HG02763 (cell line): ENCODE measurements at regions not wholly inside any gene's neighbourhood (a gene's known extent, or its start where the extent isn't known, plus 50 kb on each side); places are given as distances from the start of the nearest gene placed in this dataset.

Experiments used
- ATAC-seq: cut with Tn5 transposase; IDR thresholded peaks from one replicate; pipeline ENCODE4 v1.9.1; 2021; ENCODE audit warnings: mild to moderate bottlenecking, moderate library complexity; ENCODE audit not compliant: unreplicated experiment

GRCh38 chr5:74576941-74577456 is 63.5 kb downstream of the ENC1 start:
- peak; percentile 66 for ATAC-seq

- no peak for ATAC-seq
Measured at GRCh38 chr5:74575741-74576538, 64.6 kb downstream of the ENC1 start.

- no peak for ATAC-seq
Measured at GRCh38 chr5:74570250-74570649, 70.3 kb downstream of the ENC1 start.

- ATAC-seq, result no peak
Measured at GRCh38 chr5:74567411-74567995, 73.0 kb downstream of the ENC1 start.

GRCh38 chr5:74562122-74562521 is 78.4 kb downstream of the ENC1 start:
- no peak for ATAC-seq

GRCh38 chr5:74560245-74560644 is 80.3 kb downstream of the ENC1 start:
- ATAC-seq, result no peak

- ATAC-seq, result no peak
Measured at GRCh38 chr5:74556631-74557595, 83.6 kb downstream of the ENC1 start.

- no peak for ATAC-seq
Measured at GRCh38 chr5:74556006-74556405, 84.5 kb downstream of the ENC1 start.

- no peak for ATAC-seq
Measured at GRCh38 chr5:74552101-74552500, 88.4 kb downstream of the ENC1 start.

GRCh38 chr5:74550927-74551326 is 89.6 kb downstream of the ENC1 start:
- no peak for ATAC-seq

GRCh38 chr5:74549384-74549783 is 91.1 kb downstream of the ENC1 start:
- no peak for ATAC-seq

GRCh38 chr5:74546796-74547195 is 93.7 kb downstream of the ENC1 start:
- ATAC-seq, result no peak

GRCh38 chr5:74544811-74545210 is 95.7 kb downstream of the ENC1 start:
- no peak for ATAC-seq

GRCh38 chr5:74543162-74543995 is 97.1 kb downstream of the ENC1 start:
- no peak for ATAC-seq

GRCh38 chr5:74542482-74542881 is 98.0 kb downstream of the ENC1 start:
- ATAC-seq, result no peak

GRCh38 chr5:74541381-74541781 is 99.1 kb downstream of the ENC1 start:
- ATAC-seq, result no peak

GRCh38 chr5:74540622-74541021 is 99.9 kb downstream of the ENC1 start:
- no peak for ATAC-seq

- no peak for ATAC-seq
Measured at GRCh38 chr5:74539986-74540385, 100.5 kb downstream of the ENC1 start.

GRCh38 chr5:74538206-74538661 is 102.3 kb downstream of the ENC1 start:
- no peak for ATAC-seq

- ATAC-seq, result no peak
Measured at GRCh38 chr5:74536658-74537057, 103.9 kb downstream of the ENC1 start.
